Psoas muscle (tissue), 7 donors: ENCODE measurements at regions not wholly inside any gene's neighbourhood (a gene's known extent, or its start where the extent isn't known, plus 50 kb on each side); places are given as distances from the start of the nearest gene placed in this dataset.
"Not testable (repeated sequence)": the region's sequence is repeated elsewhere in the genome, so short reads cannot be mapped to it uniquely, and the experiment has no call there.

ENCODE experiments used
- ATAC-seq, 4 donors: fragments of 200-7000 bp; cut with Tn5 transposase; one replicate each; pipeline ENCODE4 v1.9.1; 2020; ENCODE audit warnings: moderate library complexity in 3 of 4, mild to moderate bottlenecking in 2 of 4
- DNase-seq, 2 donors: peaks; one replicate each; pipeline ENCODE4 v3.0.0-alpha.2; 2020
- H3K27ac ChIP-seq: fragments of 200-600 bp; one replicate; pipeline ENCODE4 v1.8.0; 2022
- H3K27me3 ChIP-seq, 3 donors: fragments of 200-600 bp in 1 of 3; one replicate each; pipeline versions ENCODE4 v1.6.1 to v1.8.0; 2013 to 2022; ENCODE audit warnings: low read length in 2 of 3, mild to moderate bottlenecking in 2 of 3, moderate library complexity in 1 of 3; ENCODE audit not compliant: insufficient read depth in 3 of 3
- H3K36me3 ChIP-seq, 2 donors: fragments of 200-600 bp in 1 of 2; one replicate each; pipeline versions ENCODE4 v1.6.1 to v1.8.0; 2013 to 2022; ENCODE audit warnings: low read depth in 1 of 2, mild to moderate bottlenecking in 1 of 2, moderate library complexity in 1 of 2; ENCODE audit not compliant: insufficient read depth in 1 of 2
- H3K4me1 ChIP-seq: fragments of 200-600 bp; one replicate; pipeline ENCODE4 v1.8.0; 2022
- H3K4me3 ChIP-seq: fragments of 200-600 bp; one replicate; pipeline ENCODE4 v1.8.0; 2022; ENCODE audit warnings: mild to moderate bottlenecking
- H3K9me3 ChIP-seq: fragments of 200-600 bp; one replicate; pipeline ENCODE4 v1.8.0; 2022
- WGBS, 3 donors: extraction: QIAGEN DNeasy Blood & Tissue Kit; methylation state at CpG; one replicate each; pipeline versions ENCODE4 v1.1.6 to v1.1.7; 2013; 5-methylcytosine and 5-hydroxymethylcytosine counted together
- intact Hi-C, 2 donors: fragments of 100-400 bp; cut with DNase I; formaldehyde crosslinking; loops; one replicate each; pipeline versions ENCODE4 v1.11.0 to v1.14.2; 2022
- donor health status: healthy with polysubstance abuse.
- donor health status: DM: no; HTN: no; CAD: no; lungs with moderate emphysema.
- donor health status: Bipolar disorder and iron deficiency.
- donor health status: healthy.
- donor health status: DM: yes; HTN: yes; CAD: no.
- donor health status: DM: no; HTN: no; CAD: no.
- donor health status: DM: yes; HTN: yes; CAD: no.

DNA sequence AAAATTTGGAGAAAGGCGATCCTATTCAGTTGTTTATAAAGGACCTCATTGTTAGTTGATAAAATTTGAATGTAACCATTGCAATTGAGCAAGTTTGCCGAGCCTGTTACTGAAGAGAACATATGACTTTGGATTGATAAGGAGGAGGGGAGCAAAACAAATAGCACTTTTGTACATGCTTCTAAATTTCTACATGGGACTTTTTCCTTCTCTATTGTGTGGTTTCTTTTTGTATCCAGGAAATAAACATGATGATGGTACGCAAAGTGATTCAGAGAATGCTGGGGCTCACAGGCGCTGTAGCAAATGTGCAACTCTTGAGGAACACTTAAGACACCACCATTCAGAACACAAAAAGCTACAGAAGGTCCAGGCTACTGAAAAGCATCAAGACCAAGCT is 140.2 kb upstream of the PRSS12 start:
- not testable (repeated sequence) for ATAC-seq
- WGBS, 3 donors = 83 to 87% (median 84%) methylated on average over 4 of the region's 4 CpGs

DNA sequence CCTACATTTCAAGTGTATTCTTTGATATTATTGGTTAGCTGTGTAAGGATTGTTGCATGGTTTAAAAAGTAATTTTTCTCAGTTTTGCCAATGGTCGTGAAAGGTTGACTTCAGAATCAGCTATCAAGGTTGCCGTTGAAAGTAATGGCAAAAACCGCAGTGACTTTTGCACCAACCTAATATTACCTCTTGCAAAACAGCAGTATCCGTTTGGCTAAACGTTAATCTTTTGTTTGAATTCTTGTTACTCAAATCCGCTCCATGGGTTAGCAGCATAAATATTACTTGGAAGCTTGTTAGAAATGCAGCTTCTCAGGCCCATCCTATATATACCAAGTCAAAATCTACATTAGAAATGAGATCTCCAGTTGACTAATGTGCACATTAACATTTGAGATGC is 141.6 kb upstream of the PRSS12 start:
- H3K36me3 ChIP-seq, H3K9me3 ChIP-seq, H3K27ac ChIP-seq, DNase-seq, intact Hi-C loops, H3K4me1 ChIP-seq, ATAC-seq, H3K4me3 ChIP-seq, H3K27me3 ChIP-seq: not testable (repeated sequence)
- 82 to 92% (median 86%) methylated on average over 6 of the region's 6 CpGs for WGBS, 3 donors

More for the DNA sequence above, 140.2 kb upstream of the PRSS12 start:
- H3K4me3 ChIP-seq, DNase-seq, H3K9me3 ChIP-seq, intact Hi-C loops, H3K27me3 ChIP-seq, H3K36me3 ChIP-seq, H3K4me1 ChIP-seq, H3K27ac ChIP-seq: not testable (repeated sequence)

DNA sequence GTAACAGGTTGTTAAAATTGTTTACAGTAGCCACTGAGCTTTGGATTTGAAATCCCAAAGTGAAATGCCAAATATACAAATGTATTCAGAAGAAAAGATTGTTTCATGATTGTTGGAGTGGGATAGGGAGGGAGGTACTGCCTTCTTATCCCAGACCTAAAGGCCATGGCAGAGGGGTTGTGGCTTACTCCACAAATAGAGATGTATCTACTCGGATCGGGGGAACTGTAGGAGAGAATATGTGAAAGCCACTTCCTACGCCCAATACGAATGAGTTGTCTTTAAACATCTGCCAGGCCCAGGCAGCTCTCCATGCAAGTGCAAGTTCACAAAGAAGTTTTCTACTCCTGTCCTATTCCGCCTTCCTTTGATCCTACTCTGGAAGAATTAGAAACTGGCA is 150.2 kb upstream of the PRSS12 start:
- intact Hi-C loops, H3K27ac ChIP-seq, H3K4me3 ChIP-seq, H3K36me3 ChIP-seq, DNase-seq, H3K9me3 ChIP-seq, H3K4me1 ChIP-seq, H3K27me3 ChIP-seq, ATAC-seq: not testable (repeated sequence)
- 80 to 88% (median 83%) methylated on average over 5 of the region's 5 CpGs for WGBS, 3 donors

DNA sequence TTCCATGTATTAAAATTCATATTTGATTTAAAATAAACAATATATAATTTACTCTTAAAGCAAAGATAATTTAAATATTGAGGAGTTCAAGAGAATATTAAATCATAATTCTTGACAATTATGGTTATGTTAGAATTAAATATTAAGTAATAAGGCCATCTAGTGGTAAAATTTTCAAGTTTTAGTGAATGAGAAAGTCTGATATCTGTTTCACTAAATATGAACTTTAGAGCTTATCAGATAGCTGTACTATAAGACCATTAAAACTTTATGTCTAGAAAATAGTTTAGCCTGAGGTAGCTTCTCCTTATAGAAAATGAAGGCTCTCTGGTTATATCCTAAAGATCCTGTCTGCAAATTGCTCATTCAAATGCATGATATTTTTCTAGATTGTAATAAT is 152.1 kb upstream of the PRSS12 start:
- intact Hi-C loops, H3K27ac ChIP-seq, H3K4me3 ChIP-seq, H3K36me3 ChIP-seq, H3K9me3 ChIP-seq, DNase-seq, H3K4me1 ChIP-seq, ATAC-seq, H3K27me3 ChIP-seq: not testable (repeated sequence)

DNA sequence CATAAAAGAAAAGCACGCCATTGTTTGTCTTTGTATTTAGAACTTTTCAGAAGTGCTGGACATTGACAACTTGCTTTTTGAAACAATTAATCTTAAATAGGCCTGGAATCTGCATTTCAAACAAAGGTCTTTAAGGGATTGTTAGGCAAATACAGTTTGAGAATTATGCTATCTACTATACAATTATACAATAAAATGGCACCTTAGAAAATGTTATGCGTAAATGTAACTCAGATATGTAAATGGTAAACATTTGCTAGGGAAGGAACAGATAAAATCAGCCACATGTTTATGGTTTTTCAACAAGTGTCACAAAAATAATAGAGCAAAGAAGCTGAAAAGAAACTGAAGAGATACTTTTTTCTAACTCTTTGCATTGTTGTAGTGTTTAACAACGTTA is 152.7 kb upstream of the PRSS12 start:
- H3K4me3 ChIP-seq, H3K9me3 ChIP-seq, H3K27me3 ChIP-seq, H3K36me3 ChIP-seq, DNase-seq, ATAC-seq, H3K4me1 ChIP-seq, intact Hi-C loops, H3K27ac ChIP-seq: not testable (repeated sequence)
- 67 to 74% (median 69%) methylated on average over 3 of the region's 3 CpGs for WGBS, 3 donors

DNA sequence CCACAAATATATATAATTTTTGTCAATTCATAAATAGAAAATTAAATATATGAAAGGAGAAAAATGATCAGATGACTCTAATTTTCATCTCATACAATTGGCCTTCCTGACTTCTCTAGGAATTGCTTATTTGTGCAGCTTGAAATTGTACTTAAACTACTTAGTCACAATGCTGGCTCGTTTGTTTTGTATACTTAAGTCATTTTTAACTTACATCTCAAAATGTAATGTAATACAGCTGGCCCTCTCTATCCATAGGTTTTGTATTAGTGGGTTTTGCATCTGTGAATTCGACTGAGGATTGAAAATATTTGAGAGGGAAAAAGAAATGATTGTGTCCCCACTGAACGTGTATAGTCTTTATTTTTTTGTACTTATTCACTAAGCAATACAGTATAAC is 160.1 kb upstream of the PRSS12 start:
- 48 to 56% (median 48%) methylated on average over 3 of the region's 3 CpGs for WGBS, 3 donors
- intact Hi-C loops, ATAC-seq: not testable (repeated sequence)

DNA sequence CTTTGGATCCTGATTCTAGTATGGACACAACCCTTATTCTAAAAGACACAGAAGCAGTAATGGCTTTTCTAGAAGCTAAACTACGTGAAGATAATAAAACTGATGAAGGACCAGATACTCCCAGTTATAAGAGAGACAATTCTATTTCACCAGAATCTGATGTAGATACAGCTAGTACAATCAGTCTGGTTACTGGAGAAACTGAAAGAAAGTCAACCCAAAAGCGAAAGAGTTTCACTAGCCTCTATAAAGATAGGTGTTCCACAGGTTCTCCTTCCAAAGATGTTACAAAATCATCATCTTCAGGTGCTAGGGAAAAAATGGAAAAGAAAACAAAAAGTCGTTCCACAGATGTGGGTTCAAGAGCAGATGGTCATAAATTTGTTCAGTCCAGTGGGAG is 161.5 kb upstream of the PRSS12 start:
- 67 to 74% (median 73%) methylated on average over 1 to 2 of the region's 3 CpGs for WGBS, 3 donors
- DNase-seq, H3K27ac ChIP-seq, H3K27me3 ChIP-seq, ATAC-seq, H3K4me3 ChIP-seq, H3K36me3 ChIP-seq, H3K9me3 ChIP-seq, H3K4me1 ChIP-seq, intact Hi-C loops: not testable (repeated sequence)

More for the DNA sequence above, 160.1 kb upstream of the PRSS12 start:
- not testable (repeated sequence) for DNase-seq, H3K36me3 ChIP-seq, H3K27ac ChIP-seq, H3K27me3 ChIP-seq, H3K4me1 ChIP-seq, H3K4me3 ChIP-seq, H3K9me3 ChIP-seq

DNA sequence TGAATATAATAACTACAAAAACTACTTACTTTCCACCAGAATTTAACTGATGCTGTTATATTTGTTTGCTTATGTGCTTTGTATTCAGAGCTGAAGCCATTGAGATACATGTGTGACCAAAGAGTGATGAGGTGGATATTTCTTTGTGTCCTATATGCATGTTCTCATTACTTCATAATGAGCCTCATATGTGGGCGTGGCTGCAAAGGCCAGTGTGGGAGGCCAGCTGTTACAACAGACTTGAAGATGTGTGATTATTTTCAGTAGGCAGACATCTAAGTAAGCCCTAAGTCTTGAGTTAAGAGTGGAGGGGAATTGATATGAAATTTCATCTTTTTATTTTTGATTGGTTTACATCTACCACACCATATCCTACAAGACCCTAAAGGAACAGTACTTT is 163.3 kb upstream of the PRSS12 start:
- WGBS, 3 donors = 35 to 75% (median 40%) methylated on average over 1 of the region's 1 CpG
- H3K27ac ChIP-seq, ATAC-seq, H3K27me3 ChIP-seq, H3K36me3 ChIP-seq, DNase-seq, intact Hi-C loops, H3K4me3 ChIP-seq, H3K4me1 ChIP-seq, H3K9me3 ChIP-seq: not testable (repeated sequence)

DNA sequence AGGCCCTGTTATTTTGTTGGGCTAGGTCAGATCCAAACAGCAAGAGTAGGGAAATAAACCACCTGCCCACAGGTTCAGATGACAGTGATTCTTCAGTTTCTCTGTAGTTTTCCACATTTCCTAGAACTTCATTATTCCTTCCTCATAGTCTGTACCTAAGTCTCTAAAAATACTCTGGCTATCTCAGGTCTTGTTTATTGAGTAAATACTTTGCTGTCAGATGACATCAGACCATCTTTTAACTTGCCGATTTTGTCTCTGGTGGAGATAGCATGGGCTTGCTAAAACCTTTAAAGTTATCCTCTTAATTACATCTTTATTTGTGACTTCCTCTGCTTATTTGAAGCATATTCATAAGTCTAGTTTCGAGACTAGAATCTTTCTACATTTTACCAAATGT is 155.1 kb upstream of the METTL14 start:
- H3K4me3 ChIP-seq, DNase-seq, H3K27ac ChIP-seq, H3K36me3 ChIP-seq, intact Hi-C loops, H3K9me3 ChIP-seq, ATAC-seq, H3K27me3 ChIP-seq, H3K4me1 ChIP-seq: not testable (repeated sequence)
- WGBS, 3 donors = 68 to 79% (median 79%) methylated on average over 2 of the region's 2 CpGs

DNA sequence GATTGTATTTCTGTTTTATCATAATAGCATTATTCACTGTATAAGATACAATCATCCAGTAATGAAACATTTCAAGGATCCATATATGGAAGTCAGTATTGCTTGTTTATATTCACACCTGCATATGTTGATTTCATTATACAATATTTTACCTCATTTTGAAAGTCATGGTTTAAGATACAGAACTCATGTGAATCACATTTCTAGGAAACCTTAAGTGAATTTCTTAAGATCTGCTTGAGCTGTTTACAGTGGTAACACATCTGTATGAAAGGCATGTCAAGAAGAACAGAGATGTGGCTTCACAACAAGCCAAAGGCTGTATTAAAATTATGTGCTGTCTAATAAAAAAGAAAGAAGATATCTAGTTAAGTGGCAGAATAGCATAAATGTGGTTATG is 153.2 kb upstream of the METTL14 start:
- ATAC-seq, intact Hi-C loops, H3K4me3 ChIP-seq, H3K36me3 ChIP-seq, H3K27ac ChIP-seq, DNase-seq, H3K9me3 ChIP-seq, H3K4me1 ChIP-seq, H3K27me3 ChIP-seq: not testable (repeated sequence)

DNA sequence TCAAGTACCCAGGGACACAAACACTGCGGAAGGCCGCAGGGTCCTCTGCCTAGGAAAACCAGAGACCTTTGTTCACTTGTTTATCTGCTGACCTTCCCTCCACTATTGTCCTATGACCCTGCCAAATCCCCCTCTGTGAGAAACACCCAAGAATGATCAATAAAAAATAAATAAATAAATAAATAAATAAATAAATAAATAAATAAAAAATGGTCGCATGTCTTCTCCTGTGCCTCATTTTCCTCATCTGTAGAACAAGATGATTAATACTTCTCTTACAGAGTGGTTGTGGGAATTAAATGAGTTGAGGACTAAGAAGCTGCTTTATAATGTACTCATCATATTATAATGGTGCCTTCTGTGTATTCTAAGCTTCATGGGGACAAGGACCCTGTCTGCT is 149.4 kb upstream of the METTL14 start:
- WGBS, 3 donors = 78 to 82% (median 81%) methylated on average over 3 of the region's 3 CpGs
- H3K27me3 ChIP-seq, DNase-seq, H3K9me3 ChIP-seq, intact Hi-C loops, H3K4me3 ChIP-seq, H3K4me1 ChIP-seq, ATAC-seq, H3K36me3 ChIP-seq, H3K27ac ChIP-seq: not testable (repeated sequence)
